NB4 (cell line): ENCODE measurements at regions not wholly inside any gene's neighbourhood (a gene's known extent, or its start where the extent isn't known, plus 50 kb on each side); places are given as distances from the start of the nearest gene placed in this dataset.

ENCODE experiments used
- CTCF ChIP-seq: IDR thresholded peaks from one replicate; pipeline ENCODE4 v1.5.1; 2012; ENCODE audit warnings: low read depth, low read length
- MAX ChIP-seq: IDR thresholded peaks from 2 replicates; pipeline ENCODE4 v1.6.1; 2011; ENCODE audit warnings: low read depth, low read length
- MYC ChIP-seq: IDR thresholded peaks from 2 replicates; pipeline ENCODE4 v1.6.1; 2011; ENCODE audit warnings: low read depth, low read length
- POLR2A ChIP-seq: IDR thresholded peaks from 2 replicates; pipeline ENCODE4 v1.6.1; 2011; ENCODE audit warnings: mild to moderate bottlenecking; ENCODE audit not compliant: insufficient read length; ENCODE audit errors: extremely low read depth

GRCh38 chr6:134516582-134516981, 198.7 kb upstream of the SGK1 start:
- TF ChIP-seq CTCF (no peak), POLR2A (no peak), MAX (no peak), MYC (no peak)
